Gastroesophageal sphincter (tissue), 4 donors: ENCODE measurements at regions not wholly inside any gene's neighbourhood (a gene's known extent, or its start where the extent isn't known, plus 50 kb on each side); places are given as distances from the start of the nearest gene placed in this dataset.

Experiments
- ATAC-seq: fragments of 150-250 bp; one replicate; pipeline ENCODE4 v1.9.1; 2016; ENCODE audit warnings: mild to moderate bottlenecking, moderate library complexity
- H3K27ac ChIP-seq, 4 donors: fragments of 200-600 bp; sonication (generic) in 3 of 4; 1 replicate in 3 of 4; 2 replicates in 1 of 4; pipeline ENCODE4 v1.5.1; 2016 to 2019
- H3K27me3 ChIP-seq: fragments of 200-600 bp; sonication (generic); one replicate; pipeline ENCODE4 v1.5.1; 2019
- H3K36me3 ChIP-seq, 2 donors: fragments of 200-600 bp; sonication (generic); one replicate each; pipeline ENCODE4 v1.5.1; 2019; ENCODE audit warnings: control low read depth in 1 of 2
- H3K4me1 ChIP-seq, 3 donors: fragments of 200-600 bp; sonication (generic); 1 replicate in 2 of 3; 2 replicates in 1 of 3; pipeline ENCODE4 v1.5.1; 2016 to 2019; ENCODE audit warnings: control low read depth in 2 of 3
- H3K4me3 ChIP-seq, 2 donors: fragments of 200-600 bp; sonication (generic); one replicate each; pipeline ENCODE4 v1.5.1; 2019; ENCODE audit warnings: mild to moderate bottlenecking in 1 of 2, moderate library complexity in 1 of 2
- H3K9me3 ChIP-seq, 3 donors: fragments of 200-600 bp; sonication (generic); one replicate each; pipeline ENCODE4 v1.5.1; 2017 to 2019; ENCODE audit warnings: control low read depth in 2 of 3
- EP300 ChIP-seq: sonication (generic); formaldehyde crosslinking; IDR thresholded peaks from one replicate; pipeline ENCODE4 v1.6.1; 2017; ENCODE audit warnings: antibody characterized with exemption, mild to moderate bottlenecking
- POLR2A ChIP-seq, 2 donors: fragments of 450-650 bp; IDR thresholded peaks; one replicate each; pipeline ENCODE4 v1.6.1; 2017; ENCODE audit warnings: antibody characterized with exemption in 2 of 2, mild to moderate bottlenecking in 2 of 2, moderate library complexity in 1 of 2
- POLR2AphosphoS5 ChIP-seq: sonication (generic); formaldehyde crosslinking; IDR thresholded peaks from one replicate; pipeline ENCODE4 v1.6.1; 2017; ENCODE audit warnings: antibody characterized with exemption
- WGBS, 2 donors: methylation state at CpG; one replicate each; pipeline ENCODE4 v1.1.5; 2018; ENCODE audit warnings: low coverage in 1 of 2; 5-methylcytosine and 5-hydroxymethylcytosine counted together
- TF ChIP-seq, protein P1 (sequence below), 4 experiments: fragments of 200-600 bp in 2 of 4; fragments of 450-650 bp in 2 of 4; sonication (generic) in 1 of 4; IDR thresholded peaks; one replicate each; pipeline ENCODE4 v1.5.1; 2017 to 2019; ENCODE audit warnings: antibody characterized with exemption in 4 of 4, mild to moderate bottlenecking in 2 of 4, moderate library complexity in 2 of 4

DNA sequence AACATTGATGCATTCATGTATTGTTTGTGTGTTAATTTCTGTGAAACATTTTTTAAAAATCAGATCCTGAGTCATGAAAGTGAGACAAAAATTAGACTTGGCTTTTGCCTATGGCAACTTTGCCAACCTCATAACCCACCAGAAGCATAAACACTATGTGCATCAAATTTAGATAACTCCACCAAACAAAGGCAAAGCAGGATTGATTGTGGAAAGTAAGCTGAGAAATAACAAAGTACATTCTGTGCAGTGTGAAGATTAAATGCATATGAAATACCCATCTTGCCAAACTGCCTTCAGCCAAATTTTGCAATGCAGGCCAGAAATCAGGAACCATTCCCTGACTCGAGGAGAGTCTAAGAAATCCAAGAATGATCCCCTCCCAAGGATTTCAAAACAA lies 493.4 kb downstream of the AJAP1 start:
- Histone ChIP-seq H3K27me3 (peaks cover 57% of the 10 kb centered on the region), H3K9me3 (no peaks in the 10 kb centered on the region), H3K36me3 (no peaks in the 10 kb centered on the region), H3K27ac (no peak overlapping the region), H3K4me3 (no peak overlapping the region), H3K4me1 (no peaks in the 10 kb centered on the region)
- WGBS, 2 donors = 19 to 36% methylated on average over 1 of the region's 1 CpG
- TF ChIP-seq, protein P1, sequence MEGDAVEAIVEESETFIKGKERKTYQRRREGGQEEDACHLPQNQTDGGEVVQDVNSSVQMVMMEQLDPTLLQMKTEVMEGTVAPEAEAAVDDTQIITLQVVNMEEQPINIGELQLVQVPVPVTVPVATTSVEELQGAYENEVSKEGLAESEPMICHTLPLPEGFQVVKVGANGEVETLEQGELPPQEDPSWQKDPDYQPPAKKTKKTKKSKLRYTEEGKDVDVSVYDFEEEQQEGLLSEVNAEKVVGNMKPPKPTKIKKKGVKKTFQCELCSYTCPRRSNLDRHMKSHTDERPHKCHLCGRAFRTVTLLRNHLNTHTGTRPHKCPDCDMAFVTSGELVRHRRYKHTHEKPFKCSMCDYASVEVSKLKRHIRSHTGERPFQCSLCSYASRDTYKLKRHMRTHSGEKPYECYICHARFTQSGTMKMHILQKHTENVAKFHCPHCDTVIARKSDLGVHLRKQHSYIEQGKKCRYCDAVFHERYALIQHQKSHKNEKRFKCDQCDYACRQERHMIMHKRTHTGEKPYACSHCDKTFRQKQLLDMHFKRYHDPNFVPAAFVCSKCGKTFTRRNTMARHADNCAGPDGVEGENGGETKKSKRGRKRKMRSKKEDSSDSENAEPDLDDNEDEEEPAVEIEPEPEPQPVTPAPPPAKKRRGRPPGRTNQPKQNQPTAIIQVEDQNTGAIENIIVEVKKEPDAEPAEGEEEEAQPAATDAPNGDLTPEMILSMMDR (IDR thresholded peaks at IDR 0.05) = no peak
- TF ChIP-seq POLR2A (IDR thresholded peaks at IDR 0.05) = no peak
- no peak for TF ChIP-seq EP300
- TF ChIP-seq POLR2AphosphoS5 = no peak
- ATAC-seq = no peak

DNA sequence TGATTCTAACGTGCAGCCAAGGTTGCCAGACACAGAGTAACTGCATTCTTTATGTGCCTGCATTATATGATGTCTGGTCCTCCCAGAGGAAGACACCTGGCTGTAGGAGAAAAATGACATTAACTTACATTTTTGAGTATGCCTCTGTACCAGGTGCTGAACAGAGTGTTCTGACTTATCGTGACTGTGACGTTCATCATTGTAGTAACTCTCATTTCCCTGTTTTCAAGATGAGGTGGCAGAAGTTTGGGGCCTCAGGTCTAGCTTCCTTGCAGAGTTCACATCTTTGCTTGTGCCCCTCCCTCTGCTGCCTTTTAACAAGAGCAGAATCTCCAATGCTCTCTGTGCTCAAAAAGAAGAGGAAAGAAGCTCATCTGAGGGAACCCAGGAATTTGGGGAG lies 488.0 kb downstream of the AJAP1 start:
- ATAC-seq = no peak
- TF ChIP-seq, protein P1 (IDR thresholded peaks at IDR 0.05) = no peak
- TF ChIP-seq POLR2AphosphoS5 (no peak), EP300 (no peak), POLR2A (IDR thresholded peaks at IDR 0.05) (no peak)
- Histone ChIP-seq H3K36me3 (no peaks in the 10 kb centered on the region), H3K9me3 (no peaks in the 10 kb centered on the region), H3K4me1 (no peaks in the 10 kb centered on the region), H3K4me3 (no peak overlapping the region), H3K27me3 (peaks cover 72% of the 10 kb centered on the region), H3K27ac (no peak overlapping the region)
- 78% methylated on average over 3 of the region's 3 CpGs; no CpG with 5 or more reads in 1 of the 2 donors for WGBS, 2 donors

DNA sequence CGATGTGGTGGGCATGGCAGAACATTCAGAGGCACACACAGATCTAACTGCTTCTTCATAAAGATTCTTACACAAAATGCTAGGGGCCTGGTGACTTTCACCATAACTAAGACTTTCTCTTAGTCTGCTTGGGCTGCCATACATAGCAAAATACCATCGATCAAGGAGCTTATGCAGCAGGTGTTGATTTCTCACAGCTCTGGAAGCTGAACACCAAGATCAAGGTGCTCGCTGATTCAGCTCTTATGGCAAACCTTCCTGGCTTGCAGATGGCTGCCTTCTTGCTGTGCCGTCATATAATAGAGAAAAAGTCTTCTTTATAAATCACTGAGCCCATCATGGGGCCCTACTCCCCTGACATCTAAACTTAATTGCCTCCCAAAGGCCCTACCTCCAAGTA lies 487.3 kb downstream of the AJAP1 start:
- no peaks in the 10 kb centered on the region for H3K9me3 ChIP-seq
- H3K4me1 ChIP-seq = no peaks in the 10 kb centered on the region
- 85 to 91% methylated on average over 3 to 4 of the region's 4 CpGs for WGBS, 2 donors
- peaks cover 72% of the 10 kb centered on the region for H3K27me3 ChIP-seq
- H3K4me3 ChIP-seq = no peak overlapping the region
- TF ChIP-seq POLR2AphosphoS5 (no peak), EP300 (no peak), POLR2A (IDR thresholded peaks at IDR 0.05) (no peak)
- TF ChIP-seq, protein P1 (IDR thresholded peaks at IDR 0.05) = no peak
- H3K36me3 ChIP-seq = no peaks in the 10 kb centered on the region
- ATAC-seq = no peak
- H3K27ac ChIP-seq = no peak overlapping the region

DNA sequence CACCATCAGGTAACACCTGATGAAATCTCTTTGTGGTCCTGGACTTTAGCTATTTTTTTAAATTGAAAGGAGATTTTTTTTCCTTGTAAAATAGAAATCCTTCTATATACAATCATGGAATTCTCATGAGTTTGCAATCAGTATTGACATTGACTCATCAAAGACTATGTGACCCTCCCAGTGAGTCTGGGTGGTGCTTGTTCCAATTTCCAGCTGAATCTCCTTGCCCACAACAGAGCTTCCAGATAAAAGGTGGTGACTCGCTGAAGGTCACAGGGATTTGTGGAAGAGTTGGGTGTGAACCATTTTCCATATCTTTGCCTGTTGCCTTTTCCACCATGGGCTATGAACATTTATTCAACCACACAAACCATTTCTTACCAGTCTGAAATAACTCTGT lies 486.6 kb downstream of the AJAP1 start:
- no peak for ATAC-seq
- Histone ChIP-seq H3K4me1 (no peaks in the 10 kb centered on the region), H3K36me3 (no peaks in the 10 kb centered on the region), H3K27me3 (peaks cover 69% of the 10 kb centered on the region), H3K4me3 (no peak overlapping the region), H3K9me3 (no peaks in the 10 kb centered on the region), H3K27ac (no peak overlapping the region)
- 67 to 78% methylated on average over 1 of the region's 1 CpG for WGBS, 2 donors
- TF ChIP-seq POLR2AphosphoS5 = no peak
- no peak for TF ChIP-seq EP300
- no peak for TF ChIP-seq POLR2A (IDR thresholded peaks at IDR 0.05)
- TF ChIP-seq, protein P1 (IDR thresholded peaks at IDR 0.05) = no peak

DNA sequence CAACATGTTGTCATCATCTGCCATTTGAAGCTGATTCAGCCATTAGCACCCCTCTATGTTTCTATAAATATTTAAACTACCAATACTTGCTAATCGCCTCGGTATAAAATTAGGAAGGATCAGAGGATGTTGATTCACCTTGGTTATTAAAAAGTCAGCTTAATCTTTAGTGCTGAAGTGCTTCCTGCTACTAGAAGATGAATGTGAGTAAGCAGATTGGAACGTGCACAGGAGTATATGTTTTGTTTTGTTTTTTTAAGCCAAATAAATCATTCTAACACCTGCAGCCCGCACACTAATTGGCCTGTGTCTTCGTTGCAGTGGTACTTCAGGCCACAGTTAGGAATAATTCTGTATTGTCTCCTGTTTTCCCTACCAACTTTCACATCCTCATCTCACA lies 485.7 kb downstream of the AJAP1 start:
- Histone ChIP-seq H3K36me3 (no peaks in the 10 kb centered on the region), H3K4me3 (no peak overlapping the region), H3K27me3 (peaks cover 69% of the 10 kb centered on the region), H3K4me1 (no peaks in the 10 kb centered on the region), H3K27ac (no peak overlapping the region), H3K9me3 (no peaks in the 10 kb centered on the region)
- ATAC-seq = no peak
- WGBS, 2 donors = 54 to 63% methylated on average over 5 of the region's 5 CpGs
- TF ChIP-seq EP300 = no peak
- no peak for TF ChIP-seq POLR2A (IDR thresholded peaks at IDR 0.05)
- no peak for TF ChIP-seq POLR2AphosphoS5
- TF ChIP-seq, protein P1 (IDR thresholded peaks at IDR 0.05) = no peak
